Natural killer cell (primary cell): ENCODE measurements at regions not wholly inside any gene's neighbourhood (a gene's known extent, or its start where the extent isn't known, plus 50 kb on each side); places are given as distances from the start of the nearest gene placed in this dataset.

Experiments used
- ATAC-seq, 3 donors: fragments of 150-1000 bp in 2 of 3; fragments of 200-7000 bp in 1 of 3; cut with Tn5 transposase; 1 replicate in 1 of 3; 2 replicates in 2 of 3; pipeline ENCODE4 v1.10.0; 2021; ENCODE audit warnings: mild to moderate bottlenecking in 2 of 3, moderate library complexity in 2 of 3
- DNase-seq, 2 donors: peaks; one replicate each; pipeline versions ENCODE4 v3.0.0 to v3.0.0-alpha.2; 2013 to 2021; ENCODE audit warnings: mixed read lengths in 1 of 2
- H3K27ac ChIP-seq: one replicate; pipeline ENCODE4 v1.5.1; 2013; ENCODE audit warnings: mild to moderate bottlenecking, low read length
- H3K27me3 ChIP-seq: one replicate; pipeline ENCODE4 v1.6.1; 2013; ENCODE audit warnings: low read length; ENCODE audit not compliant: control insufficient read depth, insufficient read depth
- H3K36me3 ChIP-seq: one replicate; pipeline ENCODE4 v1.6.1; 2013; ENCODE audit warnings: low read length; ENCODE audit not compliant: control insufficient read depth, insufficient read depth
- H3K4me1 ChIP-seq: one replicate; pipeline ENCODE4 v1.6.1; 2013; ENCODE audit warnings: low read length; ENCODE audit not compliant: control insufficient read depth, insufficient read depth
- H3K4me3 ChIP-seq: one replicate; pipeline ENCODE4 v1.5.1; 2013; ENCODE audit warnings: low read length
- H3K9me3 ChIP-seq: one replicate; pipeline ENCODE4 v1.6.1; 2013; ENCODE audit warnings: low read length; ENCODE audit not compliant: control insufficient read depth, insufficient read depth
- H3K27ac Mint-ChIP-seq, 2 donors: one replicate each; pipeline ENCODE4 v1.8.0; 2022; ENCODE audit warnings: mild to moderate bottlenecking in 2 of 2, mixed read lengths in 2 of 2, moderate library complexity in 1 of 2
- H3K27me3 Mint-ChIP-seq, 2 donors: one replicate each; pipeline ENCODE4 v1.8.0; 2022; ENCODE audit warnings: low read depth in 2 of 2, mixed read lengths in 2 of 2
- H3K36me3 Mint-ChIP-seq: one replicate; pipeline ENCODE4 v1.8.0; 2022; ENCODE audit warnings: mixed read lengths
- H3K4me1 Mint-ChIP-seq, 2 donors: one replicate each; pipeline ENCODE4 v1.8.0; 2022; ENCODE audit warnings: mixed read lengths in 2 of 2
- H3K4me3 Mint-ChIP-seq: one replicate; pipeline ENCODE4 v1.8.0; 2022; ENCODE audit warnings: mild to moderate bottlenecking, moderate library complexity, mixed read lengths
- H3K9me3 Mint-ChIP-seq, 2 donors: one replicate each; pipeline ENCODE4 v1.8.0; 2022; ENCODE audit warnings: mixed read lengths in 2 of 2
- CTCF ChIP-seq: fragments of 200-600 bp; IDR thresholded peaks from one replicate; pipeline ENCODE4 v1.8.0; 2022; ENCODE audit warnings: antibody characterized with exemption
- WGBS: methylation state at CpG from one replicate; pipeline ENCODE4 v1.1.7; 2013; ENCODE audit warnings: missing lambda C conversion rate; ENCODE audit not compliant: insufficient coverage; 5-methylcytosine and 5-hydroxymethylcytosine counted together
- intact Hi-C: fragments of 100-400 bp; cut with micrococcal nuclease; formaldehyde crosslinking; loops from one replicate; pipeline ENCODE4 v1.14.2; 2022

- Mint-ChIP-seq H3K4me1 (peaks cover 6 to 10% of the 10 kb centered on the region in 2 donors), H3K4me3 (no peak overlapping the region), H3K36me3 (no peaks in the 10 kb centered on the region), H3K27ac (no peak overlapping the region), H3K9me3 (no peaks in the 10 kb centered on the region), H3K27me3 (no peaks in the 10 kb centered on the region)
- no peaks in the 10 kb centered on the region for H3K36me3 ChIP-seq
- DNase-seq (no peak), ATAC-seq (no peak)
- H3K27ac ChIP-seq, result no peak overlapping the region
- no peak for TF ChIP-seq CTCF
- no peaks in the 10 kb centered on the region for H3K9me3 ChIP-seq
- no peak overlapping the region for H3K4me3 ChIP-seq
- intact Hi-C loops, result no loop called here
- H3K27me3 ChIP-seq, result no peaks in the 10 kb centered on the region
- H3K4me1 ChIP-seq, result no peaks in the 10 kb centered on the region
Measured at GRCh38 chr11:114877976-114878375, 199.6 kb downstream of the NXPE2 start.

GRCh38 chr11:114880442-114880841 is 202.1 kb downstream of the NXPE2 start:
- H3K9me3 ChIP-seq, result no peaks in the 10 kb centered on the region
- H3K4me3 ChIP-seq, result no peak overlapping the region
- no peak overlapping the region for H3K27ac ChIP-seq
- Mint-ChIP-seq H3K9me3 (peaks cover 3% of the 10 kb centered on the region in 2 donors), H3K27ac (no peak overlapping the region), H3K4me1 (peaks cover 6 to 10% of the 10 kb centered on the region in 2 donors), H3K27me3 (no peaks in the 10 kb centered on the region), H3K4me3 (no peak overlapping the region), H3K36me3 (no peaks in the 10 kb centered on the region)
- H3K4me1 ChIP-seq, result no peaks in the 10 kb centered on the region
- WGBS, result 76% methylated on average over 2 of the region's 2 CpGs
- no peaks in the 10 kb centered on the region for H3K27me3 ChIP-seq
- no peak for ATAC-seq
- DNase-seq, result no peak
- no peak for TF ChIP-seq CTCF
- no peaks in the 10 kb centered on the region for H3K36me3 ChIP-seq
- intact Hi-C loops, result no loop called here

- no peaks in the 10 kb centered on the region for H3K9me3 ChIP-seq
- no peak overlapping the region for H3K4me3 ChIP-seq
- 77% methylated on average over 3 of the region's 3 CpGs for WGBS
- ATAC-seq, result no peak
- H3K27ac Mint-ChIP-seq, result no peak overlapping the region
- no peaks in the 10 kb centered on the region for H3K4me1 ChIP-seq
- H3K4me1 Mint-ChIP-seq, result peaks cover 6 to 10% of the 10 kb centered on the region in 2 donors
- no peaks in the 10 kb centered on the region for H3K27me3 Mint-ChIP-seq
- no peak for TF ChIP-seq CTCF
- DNase-seq, result no peak
- H3K4me3 Mint-ChIP-seq, result no peak overlapping the region
- peaks cover 3% of the 10 kb centered on the region in 2 donors for H3K9me3 Mint-ChIP-seq
- H3K36me3 Mint-ChIP-seq, result no peaks in the 10 kb centered on the region
- intact Hi-C loops, result no loop called here
- H3K27me3 ChIP-seq, result no peaks in the 10 kb centered on the region
- no peaks in the 10 kb centered on the region for H3K36me3 ChIP-seq
- no peak overlapping the region for H3K27ac ChIP-seq
Measured at GRCh38 chr11:114883472-114883871, 205.1 kb downstream of the NXPE2 start.

GRCh38 chr11:114886644-114887265 is 208.4 kb downstream of the NXPE2 start:
- ATAC-seq (no peak), DNase-seq (no peak)
- H3K36me3 Mint-ChIP-seq, result no peaks in the 10 kb centered on the region
- TF ChIP-seq CTCF, result no peak
- H3K9me3 Mint-ChIP-seq, result peaks cover 3% of the 10 kb centered on the region in 2 donors
- Histone ChIP-seq H3K9me3 (no peaks in the 10 kb centered on the region), H3K4me3 (no peak overlapping the region), H3K4me1 (no peaks in the 10 kb centered on the region), H3K27me3 (no peaks in the 10 kb centered on the region), H3K27ac (no peak overlapping the region), H3K36me3 (no peaks in the 10 kb centered on the region)
- H3K4me1 Mint-ChIP-seq, result no peaks in the 10 kb centered on the region
- no peaks in the 10 kb centered on the region for H3K27me3 Mint-ChIP-seq
- WGBS, result 65% methylated on average over 4 of the region's 4 CpGs
- no peak overlapping the region for H3K4me3 Mint-ChIP-seq
- intact Hi-C loops, result no loop called here
- no peak overlapping the region for H3K27ac Mint-ChIP-seq
